Effector memory CD4-positive, alpha-beta T cell (primary cell): ENCODE measurements at regions not wholly inside any gene's neighbourhood (a gene's known extent, or its start where the extent isn't known, plus 50 kb on each side); places are given as distances from the start of the nearest gene placed in this dataset.
"Not testable (repeated sequence)": the region's sequence is repeated elsewhere in the genome, so short reads cannot be mapped to it uniquely, and the experiment has no call there.

Experiments
- DNase-seq, 3 donors: peaks; one replicate each; pipeline ENCODE4 v3.0.0-alpha.2; 2020
- H3K27ac ChIP-seq: 2 replicates; pipeline ENCODE4 v1.7.0; 2013; ENCODE audit warnings: mild to moderate bottlenecking, low read length, moderate library complexity; ENCODE audit not compliant: insufficient read depth, poor library complexity, severe bottlenecking
- H3K27me3 ChIP-seq: replicated peaks from 2 replicates; pipeline ENCODE4 v1.7.0; 2013; ENCODE audit warnings: mild to moderate bottlenecking, low read length; ENCODE audit not compliant: insufficient read depth, control insufficient read depth, poor library complexity, severe bottlenecking
- H3K36me3 ChIP-seq: 2 replicates; pipeline ENCODE4 v1.7.0; 2013; ENCODE audit warnings: mild to moderate bottlenecking, low read length, moderate library complexity; ENCODE audit not compliant: control insufficient read depth, insufficient read depth
- H3K4me1 ChIP-seq: 2 replicates; pipeline ENCODE4 v1.7.0; 2013; ENCODE audit warnings: low read length, mild to moderate bottlenecking; ENCODE audit not compliant: control insufficient read depth, insufficient read depth, poor library complexity, severe bottlenecking
- H3K4me3 ChIP-seq: 2 replicates; pipeline ENCODE4 v1.7.0; 2013; ENCODE audit warnings: low read length, low read depth, mild to moderate bottlenecking; ENCODE audit not compliant: insufficient read depth, poor library complexity, severe bottlenecking
- H3K9me3 ChIP-seq: 2 replicates; pipeline ENCODE4 v1.7.0; 2013; ENCODE audit warnings: mild to moderate bottlenecking, low read length, moderate library complexity; ENCODE audit not compliant: control insufficient read depth

GRCh38 chr21:36260802-36261201 lies 59.2 kb upstream of the MORC3 start:
- no peak for DNase-seq
- H3K4me3 ChIP-seq, result no peak overlapping the region
- peaks cover 19% of the 10 kb centered on the region for H3K36me3 ChIP-seq
- no peaks in the 10 kb centered on the region for H3K9me3 ChIP-seq
- no peak overlapping the region for H3K27ac ChIP-seq
- H3K4me1 ChIP-seq, result no peaks in the 10 kb centered on the region
- no peaks in the 10 kb centered on the region for H3K27me3 ChIP-seq

- Histone ChIP-seq H3K9me3 (no peaks in the 10 kb centered on the region), H3K4me3 (no peak overlapping the region), H3K36me3 (peaks cover 18% of the 10 kb centered on the region), H3K27me3 (no peaks in the 10 kb centered on the region), H3K4me1 (no peaks in the 10 kb centered on the region), H3K27ac (no peak overlapping the region)
- no peak for DNase-seq
Measured at GRCh38 chr21:36261459-36261858, 58.5 kb upstream of the MORC3 start.

- no peak overlapping the region for H3K27ac ChIP-seq
- H3K36me3 ChIP-seq, result peaks cover 15% of the 10 kb centered on the region
- H3K4me1 ChIP-seq, result no peaks in the 10 kb centered on the region
- H3K4me3 ChIP-seq, result no peak overlapping the region
- DNase-seq, result no peak
- no peaks in the 10 kb centered on the region for H3K9me3 ChIP-seq
- H3K27me3 ChIP-seq, result no peaks in the 10 kb centered on the region
Measured at GRCh38 chr21:36263797-36264196, 56.2 kb upstream of the MORC3 start.

GRCh38 chr21:36265431-36265830 lies 54.6 kb upstream of the MORC3 start:
- DNase-seq, result no peak
- Histone ChIP-seq H3K4me3 (no peak overlapping the region), H3K27ac (no peak overlapping the region), H3K9me3 (no peaks in the 10 kb centered on the region), H3K4me1 (no peaks in the 10 kb centered on the region), H3K27me3 (no peaks in the 10 kb centered on the region), H3K36me3 (peaks cover 15% of the 10 kb centered on the region)

- H3K4me3 ChIP-seq, DNase-seq, H3K36me3 ChIP-seq, H3K27me3 ChIP-seq, H3K4me1 ChIP-seq, H3K9me3 ChIP-seq, H3K27ac ChIP-seq: not testable (repeated sequence)
Measured at GRCh38 chr21:36267828-36268227, 52.2 kb upstream of the MORC3 start.

GRCh38 chr21:36268264-36268663 lies 51.7 kb upstream of the MORC3 start:
- H3K36me3 ChIP-seq, DNase-seq: not testable (repeated sequence)

More at GRCh38 chr21:36268264-36268663, 51.7 kb upstream of the MORC3 start:
- H3K4me1 ChIP-seq, H3K27me3 ChIP-seq, H3K9me3 ChIP-seq, H3K4me3 ChIP-seq, H3K27ac ChIP-seq: not testable (repeated sequence)
